ENCODE measurements at regions not wholly inside any gene's neighbourhood (a gene's known extent, or its start where the extent isn't known, plus 50 kb on each side); places are given as distances from the start of the nearest gene placed in this dataset.
"Not testable (repeated sequence)": the region's sequence is repeated elsewhere in the genome, so short reads cannot be mapped to it uniquely, and the experiment has no call there.

- Histone ChIP-seq H3K4me2 (ENCODE audit: low read length) (no peak overlapping the region), H3K4me1 (ENCODE audit: control insufficient read depth, low read length) (no peaks in the 10 kb centered on the region), H3K27ac (ENCODE audit: low read depth, low read length) (no peak overlapping the region), H3K4me3 (ENCODE audit: low read length) (no peak overlapping the region), H3K79me2 (ENCODE audit: control insufficient read depth, low read length) (no peaks in the 10 kb centered on the region), H3K9me3 (ENCODE audit: control insufficient read depth, insufficient read depth, low read length) (no peaks in the 10 kb centered on the region), H4K20me1 (ENCODE audit: control insufficient read depth, insufficient read depth, low read depth, low read length) (no peaks in the 10 kb centered on the region), H3K36me3 (ENCODE audit: control insufficient read depth, low read length) (no peaks in the 10 kb centered on the region), H3K27me3 (ENCODE audit: control insufficient read depth, low read length) (no peaks in the 10 kb centered on the region), H3K9me2 (replicated peaks; ENCODE audit: control insufficient read depth, low read length) (no peaks in the 10 kb centered on the region), H3F3A (ENCODE audit: control insufficient read depth, insufficient read depth) (no peaks in the 10 kb centered on the region)
- TF ChIP-seq EZH2phosphoT487 (IDR thresholded peaks at IDR 0.05; ENCODE audit: borderline replicate concordance, low read length) (no peak), CTCF (IDR thresholded peaks at IDR 0.05; ENCODE audit: low read depth, low read length, poor library complexity, severe bottlenecking) (no peak)
These were observed 573.0 kb upstream of the C16orf82 start for GRCh38 chr16:26493751-26494150.

- no peaks in the 10 kb centered on the region for H3K9me3 ChIP-seq (ENCODE audit: control insufficient read depth, insufficient read depth, low read length)
- no peak overlapping the region for H3K4me3 ChIP-seq (ENCODE audit: low read length)
- no peaks in the 10 kb centered on the region for H3K9me2 ChIP-seq (replicated peaks; ENCODE audit: control insufficient read depth, low read length)
- no peaks in the 10 kb centered on the region for H3F3A ChIP-seq (ENCODE audit: control insufficient read depth, insufficient read depth)
- TF ChIP-seq EZH2phosphoT487 (IDR thresholded peaks at IDR 0.05; ENCODE audit: borderline replicate concordance, low read length) (no peak), CTCF (IDR thresholded peaks at IDR 0.05; ENCODE audit: low read depth, low read length, poor library complexity, severe bottlenecking) (no peak)
- no peaks in the 10 kb centered on the region for H3K36me3 ChIP-seq (ENCODE audit: control insufficient read depth, low read length)
- no peaks in the 10 kb centered on the region for H3K79me2 ChIP-seq (ENCODE audit: control insufficient read depth, low read length)
- no peak overlapping the region for H3K27ac ChIP-seq (ENCODE audit: low read depth, low read length)
- no peak overlapping the region for H3K4me2 ChIP-seq (ENCODE audit: low read length)
- no peaks in the 10 kb centered on the region for H4K20me1 ChIP-seq (ENCODE audit: control insufficient read depth, insufficient read depth, low read depth, low read length)
- H3K27me3 ChIP-seq (ENCODE audit: control insufficient read depth, low read length) = no peaks in the 10 kb centered on the region
- H3K4me1 ChIP-seq (ENCODE audit: control insufficient read depth, low read length) = no peaks in the 10 kb centered on the region
These were observed 568.8 kb upstream of the C16orf82 start for GRCh38 chr16:26497896-26498295.

- Histone ChIP-seq H3F3A (ENCODE audit: control insufficient read depth, insufficient read depth) (no peaks in the 10 kb centered on the region), H3K4me1 (ENCODE audit: control insufficient read depth, low read length) (no peaks in the 10 kb centered on the region), H3K9me3 (ENCODE audit: control insufficient read depth, insufficient read depth, low read length) (no peaks in the 10 kb centered on the region), H3K27me3 (ENCODE audit: control insufficient read depth, low read length) (no peaks in the 10 kb centered on the region), H3K4me3 (ENCODE audit: low read length) (no peak overlapping the region), H3K27ac (ENCODE audit: low read depth, low read length) (no peak overlapping the region), H3K36me3 (ENCODE audit: control insufficient read depth, low read length) (no peaks in the 10 kb centered on the region), H3K4me2 (ENCODE audit: low read length) (no peak overlapping the region), H3K79me2 (ENCODE audit: control insufficient read depth, low read length) (no peaks in the 10 kb centered on the region), H4K20me1 (ENCODE audit: control insufficient read depth, insufficient read depth, low read depth, low read length) (no peaks in the 10 kb centered on the region), H3K9me2 (replicated peaks; ENCODE audit: control insufficient read depth, low read length) (no peaks in the 10 kb centered on the region)
- TF ChIP-seq CTCF (IDR thresholded peaks at IDR 0.05; ENCODE audit: low read depth, low read length, poor library complexity, severe bottlenecking) (no peak), EZH2phosphoT487 (IDR thresholded peaks at IDR 0.05; ENCODE audit: borderline replicate concordance, low read length) (no peak)
These were observed 566.4 kb upstream of the C16orf82 start for GRCh38 chr16:26500326-26500725.

DNA sequence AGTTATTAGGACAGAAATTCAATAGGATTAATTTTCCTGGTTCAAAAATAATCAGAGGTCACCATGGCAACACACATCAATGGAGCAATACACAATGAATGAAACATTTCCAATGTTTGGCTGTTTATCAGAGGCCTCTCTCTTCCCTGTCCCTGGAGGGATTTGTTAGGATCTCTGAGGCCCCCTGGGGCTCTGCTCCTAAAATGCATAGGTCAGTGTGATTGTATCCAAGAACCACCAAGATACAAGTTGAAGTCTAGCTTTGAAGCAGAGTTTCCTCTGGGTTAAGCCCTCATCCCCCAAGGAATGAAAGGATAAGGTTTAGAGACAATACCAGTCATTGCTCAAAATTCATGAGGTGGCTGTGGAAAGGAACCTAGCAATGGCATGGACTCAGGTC is 561.2 kb upstream of the C16orf82 start:
- no peaks in the 10 kb centered on the region for H3K9me3 ChIP-seq (ENCODE audit: control insufficient read depth, insufficient read depth, low read length)
- H3K36me3 ChIP-seq (ENCODE audit: control insufficient read depth, low read length) = no peaks in the 10 kb centered on the region
- H3F3A ChIP-seq (ENCODE audit: control insufficient read depth, insufficient read depth) = no peaks in the 10 kb centered on the region
- H3K4me1 ChIP-seq (ENCODE audit: control insufficient read depth, low read length) = no peaks in the 10 kb centered on the region
- no peaks in the 10 kb centered on the region for H3K9me2 ChIP-seq (replicated peaks; ENCODE audit: control insufficient read depth, low read length)
- no peak overlapping the region for H3K27ac ChIP-seq (ENCODE audit: low read depth, low read length)
- TF ChIP-seq EZH2phosphoT487 (IDR thresholded peaks at IDR 0.05; ENCODE audit: borderline replicate concordance, low read length) (no peak), CTCF (IDR thresholded peaks at IDR 0.05; ENCODE audit: low read depth, low read length, poor library complexity, severe bottlenecking) (no peak)
- H3K79me2 ChIP-seq (ENCODE audit: control insufficient read depth, low read length) = no peaks in the 10 kb centered on the region
- H3K4me3 ChIP-seq (ENCODE audit: low read length) = no peak overlapping the region
- no peaks in the 10 kb centered on the region for H3K27me3 ChIP-seq (ENCODE audit: control insufficient read depth, low read length)
- no peak overlapping the region for H3K4me2 ChIP-seq (ENCODE audit: low read length)
- no peaks in the 10 kb centered on the region for H4K20me1 ChIP-seq (ENCODE audit: control insufficient read depth, insufficient read depth, low read depth, low read length)

GRCh38 chr16:26508946-26509345 is 557.8 kb upstream of the C16orf82 start:
- not testable (repeated sequence) for H3K4me3 ChIP-seq (ENCODE audit: low read length); H3K9me2 ChIP-seq (replicated peaks; ENCODE audit: control insufficient read depth, low read length); H3K36me3 ChIP-seq (ENCODE audit: control insufficient read depth, low read length); H3K79me2 ChIP-seq (ENCODE audit: control insufficient read depth, low read length); H3F3A ChIP-seq (ENCODE audit: control insufficient read depth, insufficient read depth); H3K4me1 ChIP-seq (ENCODE audit: control insufficient read depth, low read length); H3K27ac ChIP-seq (ENCODE audit: low read depth, low read length); H3K9me3 ChIP-seq (ENCODE audit: control insufficient read depth, insufficient read depth, low read length); H3K4me2 ChIP-seq (ENCODE audit: low read length); H3K27me3 ChIP-seq (ENCODE audit: control insufficient read depth, low read length); H4K20me1 ChIP-seq (ENCODE audit: control insufficient read depth, insufficient read depth, low read depth, low read length)
